HG03159 (cell line): ENCODE measurements at regions not wholly inside any gene's neighbourhood (a gene's known extent, or its start where the extent isn't known, plus 50 kb on each side); places are given as distances from the start of the nearest gene placed in this dataset.
"Not testable (repeated sequence)": the region's sequence is repeated elsewhere in the genome, so short reads cannot be mapped to it uniquely, and the experiment has no call there.

Experiments used
- ATAC-seq: cut with Tn5 transposase; IDR thresholded peaks from one replicate; pipeline ENCODE4 v1.9.1; 2021; ENCODE audit warnings: mild to moderate bottlenecking, moderate library complexity; ENCODE audit not compliant: unreplicated experiment

GRCh38 chr2:154507186-154507585 lies 191.3 kb upstream of the KCNJ3 start:
- ATAC-seq, result no peak

GRCh38 chr2:154518872-154519271 lies 179.6 kb upstream of the KCNJ3 start:
- no peak for ATAC-seq

GRCh38 chr2:154520951-154521350 lies 177.5 kb upstream of the KCNJ3 start:
- not testable (repeated sequence) for ATAC-seq

DNA sequence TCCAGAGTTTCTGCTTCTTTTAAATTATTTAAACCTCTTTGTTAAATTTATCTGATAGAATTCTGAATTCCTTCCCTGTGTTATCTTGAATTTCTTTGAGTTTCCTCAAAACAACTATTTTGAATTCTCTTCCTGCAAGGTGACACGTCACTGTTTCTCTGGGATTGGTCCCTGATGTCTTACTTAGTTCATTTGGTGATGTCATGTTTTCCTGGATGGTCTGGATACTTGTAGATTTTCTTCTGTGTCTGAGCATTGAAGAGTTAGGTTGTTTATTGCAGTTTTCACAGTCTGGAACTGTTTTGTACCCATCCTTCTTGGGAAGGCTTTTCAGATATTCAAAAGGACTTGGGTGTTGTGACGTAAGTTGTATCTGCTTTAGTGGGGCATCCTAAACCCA lies 172.3 kb upstream of the KCNJ3 start:
- ATAC-seq, result no peak

- ATAC-seq, result no peak
Measured at GRCh38 chr2:154527962-154528361, 170.5 kb upstream of the KCNJ3 start.

GRCh38 chr2:154532004-154532403 lies 166.5 kb upstream of the KCNJ3 start:
- ATAC-seq, result no peak

DNA sequence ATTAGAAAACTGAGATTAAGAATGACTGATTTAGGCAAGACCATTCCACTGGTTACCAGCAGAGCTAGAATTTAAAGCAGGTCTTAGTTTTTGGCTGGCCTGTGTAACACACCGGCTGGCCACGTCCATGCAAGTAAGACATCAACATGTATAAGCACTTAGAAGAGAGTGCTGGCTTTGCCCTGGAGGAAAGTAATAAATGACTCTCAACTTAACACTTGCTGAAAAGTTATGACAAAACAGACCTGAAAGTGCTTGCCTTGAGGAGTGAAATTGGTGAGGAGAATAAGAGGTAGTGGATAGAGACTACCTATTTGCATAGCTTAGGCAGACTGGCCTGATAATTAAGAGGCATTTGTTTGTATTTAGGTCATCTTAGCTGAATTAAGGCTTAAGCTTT lies 165.7 kb upstream of the KCNJ3 start:
- no peak for ATAC-seq

DNA sequence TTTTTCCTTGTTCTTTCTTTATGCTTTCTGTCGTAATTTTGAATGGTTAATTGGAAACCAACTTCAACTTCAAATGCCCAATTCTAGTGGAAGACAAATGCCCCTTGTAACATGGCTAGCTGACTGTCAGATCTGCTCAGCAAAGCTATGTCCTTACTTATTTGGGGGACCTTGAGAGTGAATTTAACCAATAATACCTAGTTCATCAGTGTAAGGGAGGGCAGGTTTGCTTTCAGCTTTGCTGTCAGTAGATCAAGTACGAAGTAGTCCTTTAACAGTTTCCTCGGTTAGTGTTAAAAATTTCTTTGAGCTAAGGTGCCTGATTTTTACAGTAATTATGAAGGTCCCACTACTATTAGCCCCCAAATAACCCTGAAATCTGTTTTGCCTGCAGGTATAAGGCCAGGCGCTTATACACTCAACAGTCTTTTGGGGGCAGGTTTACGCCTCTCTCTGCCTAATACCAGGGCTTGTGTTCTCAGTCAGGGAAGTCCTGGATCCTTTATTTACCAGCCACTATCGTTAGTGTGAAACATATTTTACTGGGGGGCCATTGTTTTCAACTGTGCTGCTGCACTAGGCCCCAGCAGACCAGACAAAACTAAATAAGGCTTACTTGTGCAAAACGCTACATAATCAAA lies 165.1 kb upstream of the KCNJ3 start:
- no peak for ATAC-seq

DNA sequence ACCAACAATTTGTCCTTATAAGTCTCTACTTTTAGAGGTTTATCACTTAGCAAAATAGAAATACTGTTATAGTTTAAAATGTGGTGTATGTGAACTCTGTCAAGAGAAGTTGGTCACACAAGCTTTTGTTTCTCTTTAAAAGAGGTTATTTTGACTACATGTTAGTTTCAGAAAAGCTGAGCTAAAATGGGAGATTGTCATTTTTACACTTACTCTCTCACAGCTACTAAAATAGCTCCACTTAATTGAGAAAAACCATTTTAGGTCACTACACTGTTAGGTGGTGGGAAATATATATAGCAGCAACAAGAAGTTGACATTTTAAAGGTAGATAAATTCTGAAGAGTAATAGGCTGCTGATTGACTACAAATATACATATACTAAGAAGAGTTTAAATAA lies 161.5 kb upstream of the KCNJ3 start:
- no peak for ATAC-seq

DNA sequence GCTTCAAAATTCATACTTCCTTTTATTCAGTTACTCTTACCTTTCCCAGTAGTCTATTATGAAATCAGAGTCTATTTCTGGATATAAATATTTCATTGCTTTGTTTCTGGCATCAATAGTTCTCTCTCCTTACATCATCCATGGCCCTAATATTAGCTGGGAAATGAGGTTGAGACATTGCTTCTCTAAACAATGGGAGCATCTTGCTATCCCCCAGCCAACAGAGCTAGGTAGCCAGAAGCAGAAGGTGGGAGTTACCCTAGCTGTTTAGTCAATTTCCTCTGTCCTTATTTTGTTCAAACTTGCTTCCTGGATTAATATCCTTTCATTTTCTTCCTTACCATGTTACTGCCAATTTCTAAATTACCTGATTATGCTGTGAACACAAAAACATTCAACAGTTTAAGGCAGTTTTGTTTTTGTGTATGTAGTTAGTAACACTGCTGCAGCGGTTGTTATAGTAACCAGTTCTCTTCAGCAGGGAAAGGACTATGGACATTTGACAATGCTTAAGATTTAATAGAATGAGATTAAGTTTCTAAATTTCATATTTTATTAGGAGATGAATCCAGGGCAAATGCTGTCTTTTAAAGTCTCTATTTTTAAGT lies 160.5 kb upstream of the KCNJ3 start:
- ATAC-seq, result no peak

- no peak for ATAC-seq
Measured at GRCh38 chr2:154546341-154546740, 152.2 kb upstream of the KCNJ3 start.

- ATAC-seq, result no peak
Measured at GRCh38 chr2:154549869-154550268, 148.6 kb upstream of the KCNJ3 start.

GRCh38 chr2:154551649-154552048 lies 146.8 kb upstream of the KCNJ3 start:
- no peak for ATAC-seq

DNA sequence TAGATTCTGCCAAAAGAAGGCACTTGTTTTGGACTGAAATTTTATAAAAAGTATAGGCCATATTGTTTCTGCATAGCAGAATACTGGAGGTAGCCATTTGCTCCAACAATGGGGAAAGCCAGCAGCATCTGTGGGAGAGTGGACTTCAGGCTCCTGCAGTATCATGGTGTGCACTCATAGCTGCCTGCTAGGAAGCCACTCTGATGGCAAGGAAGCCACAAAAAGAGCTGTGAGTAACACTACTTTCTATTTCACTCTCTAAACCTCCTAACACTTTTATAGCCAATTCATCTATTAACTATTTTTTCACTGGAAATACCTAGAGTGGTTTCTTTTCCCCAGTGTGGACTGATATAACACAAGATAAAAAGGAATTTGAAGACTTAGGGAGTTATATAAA lies 144.4 kb upstream of the KCNJ3 start:
- no peak for ATAC-seq

DNA sequence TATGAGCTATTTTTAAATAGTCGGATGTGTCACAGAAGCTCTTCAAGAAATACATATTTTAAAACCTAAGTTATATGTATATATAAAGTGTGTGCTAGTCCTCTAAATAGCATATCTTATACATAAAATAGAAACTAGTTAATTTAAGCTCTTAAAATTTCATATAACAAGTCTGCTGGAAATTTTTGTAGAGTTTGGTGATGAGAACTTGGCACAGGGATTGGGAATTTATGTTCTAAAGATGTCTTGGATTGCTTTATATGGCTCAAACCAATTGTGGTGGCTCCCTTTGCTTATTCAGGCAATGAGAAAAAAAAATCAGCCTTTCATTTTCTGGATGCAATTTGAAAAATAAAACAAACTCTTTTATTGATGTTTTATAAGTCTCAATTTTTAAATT lies 142.8 kb upstream of the KCNJ3 start:
- ATAC-seq, result no peak

DNA sequence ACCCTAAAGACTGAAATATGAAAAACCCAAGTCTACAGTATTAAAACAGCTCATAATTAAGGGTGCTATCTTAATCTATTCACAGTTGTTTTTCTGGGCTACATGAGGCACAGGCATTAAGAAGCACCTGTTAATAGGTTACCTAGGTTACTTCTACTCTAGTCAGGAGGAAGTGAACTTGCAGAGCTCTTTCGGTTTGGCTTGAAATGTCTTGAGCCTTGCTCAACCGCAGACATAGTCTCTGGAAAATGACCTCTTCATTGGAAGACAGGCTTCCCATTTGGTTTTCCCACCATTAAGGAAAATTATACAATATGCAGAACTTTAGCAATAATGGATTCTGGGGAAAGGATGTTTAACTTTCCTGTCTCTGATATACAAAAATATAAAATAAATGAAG lies 142.3 kb upstream of the KCNJ3 start:
- no peak for ATAC-seq

- ATAC-seq, result no peak
Measured at GRCh38 chr2:154556607-154557006, 141.9 kb upstream of the KCNJ3 start.

DNA sequence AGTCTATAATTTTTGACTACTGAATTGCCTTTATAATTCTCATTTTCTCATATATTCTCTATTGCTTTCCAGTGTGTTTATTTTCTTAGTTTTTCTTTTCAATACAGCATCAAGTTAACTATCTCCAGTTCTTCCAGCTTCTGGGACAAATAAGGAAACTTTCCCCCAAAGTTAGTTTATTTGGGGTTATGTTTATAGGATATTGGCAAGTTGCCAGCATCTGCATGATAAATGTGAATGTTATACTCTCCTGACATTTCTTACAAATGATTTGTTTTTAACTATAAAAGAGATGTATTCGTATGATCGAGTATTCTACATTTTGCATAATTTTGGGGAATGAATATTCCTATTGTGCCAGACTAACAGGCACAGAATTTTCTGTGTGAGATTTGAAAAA lies 140.6 kb upstream of the KCNJ3 start:
- ATAC-seq, result no peak

DNA sequence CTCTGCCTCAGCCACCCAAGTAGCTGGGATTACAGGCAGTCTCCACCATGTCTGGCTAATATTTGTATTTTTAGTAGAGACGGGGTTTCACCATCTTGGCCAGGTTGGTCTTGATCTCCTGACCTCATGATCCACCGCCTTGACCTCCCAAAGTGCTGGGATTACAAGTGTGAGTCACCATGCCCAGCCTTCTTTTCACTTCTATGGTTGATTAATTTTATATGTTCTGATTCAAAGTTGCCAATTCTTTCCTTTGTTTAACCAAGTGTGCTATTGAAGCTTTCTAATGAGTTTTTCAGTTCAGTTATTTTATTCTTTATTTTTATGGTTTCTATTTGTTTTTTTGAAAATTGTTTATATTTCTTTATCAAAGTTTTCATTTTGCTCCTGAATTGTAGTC lies 133.1 kb upstream of the KCNJ3 start:
- no peak for ATAC-seq

DNA sequence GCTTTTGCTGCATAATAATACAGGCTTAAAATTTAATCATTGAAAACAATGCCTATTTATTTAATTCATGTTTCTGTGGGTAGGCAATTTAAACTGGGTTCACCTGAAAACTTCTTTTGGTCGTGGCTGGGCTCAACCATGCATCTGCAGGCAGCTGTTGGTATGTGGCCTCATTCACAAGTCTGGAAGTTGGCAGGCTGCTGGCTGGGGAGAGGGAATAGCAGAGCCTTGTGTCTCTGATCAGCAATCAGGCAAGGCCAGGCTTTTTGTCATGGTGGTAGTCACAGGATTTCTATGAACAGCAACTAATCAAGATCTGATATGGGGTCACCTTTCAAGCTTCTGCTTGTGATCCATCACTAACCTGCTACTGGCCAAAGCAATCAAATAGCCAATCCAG lies 130.1 kb upstream of the KCNJ3 start:
- no peak for ATAC-seq

DNA sequence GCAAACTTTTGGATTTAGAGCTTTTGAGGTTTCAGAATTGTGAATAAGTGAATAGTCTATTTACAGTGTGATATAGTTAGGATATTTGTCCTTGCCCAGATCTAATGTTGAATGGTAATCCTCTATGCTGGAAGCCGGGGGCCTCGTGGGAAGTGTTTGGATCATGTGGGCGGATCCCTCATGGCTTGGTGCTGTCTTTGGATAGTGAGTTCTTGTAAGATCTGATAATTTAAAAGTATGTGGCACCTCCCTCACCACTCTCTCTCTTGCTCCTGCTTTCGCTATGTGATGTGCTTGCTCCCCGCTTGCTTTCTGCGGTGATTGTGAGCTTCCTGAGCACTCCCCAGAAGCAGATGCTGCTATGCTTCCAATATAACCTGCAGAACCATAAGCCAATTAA lies 128.0 kb upstream of the KCNJ3 start:
- ATAC-seq, result no peak

DNA sequence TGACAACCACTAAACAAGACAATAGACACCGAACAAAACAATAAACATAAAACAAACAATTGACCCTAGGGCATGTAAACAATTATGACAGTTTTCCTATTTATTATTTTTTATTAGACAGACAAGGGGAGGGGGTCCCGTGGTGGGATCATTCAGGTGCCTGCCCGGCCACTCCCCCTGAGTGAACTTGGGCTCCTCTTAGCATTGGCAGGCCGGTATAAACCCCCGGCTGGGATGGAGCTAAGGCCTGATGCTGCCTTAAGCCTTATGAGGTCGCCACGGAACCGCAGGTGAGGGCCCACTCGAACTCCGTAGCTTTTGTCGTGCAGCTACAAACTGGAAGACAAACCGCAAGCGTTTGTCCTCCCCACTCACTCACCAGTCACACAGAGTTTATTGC lies 121.8 kb upstream of the KCNJ3 start:
- ATAC-seq, result not testable (repeated sequence)

GRCh38 chr2:154577390-154577789 lies 121.1 kb upstream of the KCNJ3 start:
- ATAC-seq, result no peak
